PC-9 (cell line): ENCODE measurements at regions not wholly inside any gene's neighbourhood (a gene's known extent, or its start where the extent isn't known, plus 50 kb on each side); places are given as distances from the start of the nearest gene placed in this dataset.

ENCODE experiments used
- CTCF ChIP-seq: fragments of 200-600 bp; sonication (generic); conservative IDR thresholded peaks from 2 replicates; pipeline ENCODE4 v1.6.1; 2017; ENCODE audit warnings: mixed run types, antibody characterized with exemption, mild to moderate bottlenecking, moderate library complexity
- EZH2 ChIP-seq: fragments of 200-600 bp; sonication (generic); IDR thresholded peaks from 2 replicates; pipeline ENCODE4 v1.8.0; 2017; ENCODE audit warnings: antibody characterized with exemption, low read depth

- TF ChIP-seq CTCF (no peak), EZH2 (no peak)
Measured at GRCh38 chr7:69166979-69167516, 431.2 kb upstream of the AUTS2 start.
